GM18508 (cell line): ENCODE measurements at regions not wholly inside any gene's neighbourhood (a gene's known extent, or its start where the extent isn't known, plus 50 kb on each side); places are given as distances from the start of the nearest gene placed in this dataset.

Experiments used
- ATAC-seq: cut with Tn5 transposase; IDR thresholded peaks from one replicate; pipeline ENCODE4 v1.9.1; 2021; ENCODE audit warnings: moderate number of reproducible peaks; ENCODE audit not compliant: insufficient read depth, unreplicated experiment

DNA sequence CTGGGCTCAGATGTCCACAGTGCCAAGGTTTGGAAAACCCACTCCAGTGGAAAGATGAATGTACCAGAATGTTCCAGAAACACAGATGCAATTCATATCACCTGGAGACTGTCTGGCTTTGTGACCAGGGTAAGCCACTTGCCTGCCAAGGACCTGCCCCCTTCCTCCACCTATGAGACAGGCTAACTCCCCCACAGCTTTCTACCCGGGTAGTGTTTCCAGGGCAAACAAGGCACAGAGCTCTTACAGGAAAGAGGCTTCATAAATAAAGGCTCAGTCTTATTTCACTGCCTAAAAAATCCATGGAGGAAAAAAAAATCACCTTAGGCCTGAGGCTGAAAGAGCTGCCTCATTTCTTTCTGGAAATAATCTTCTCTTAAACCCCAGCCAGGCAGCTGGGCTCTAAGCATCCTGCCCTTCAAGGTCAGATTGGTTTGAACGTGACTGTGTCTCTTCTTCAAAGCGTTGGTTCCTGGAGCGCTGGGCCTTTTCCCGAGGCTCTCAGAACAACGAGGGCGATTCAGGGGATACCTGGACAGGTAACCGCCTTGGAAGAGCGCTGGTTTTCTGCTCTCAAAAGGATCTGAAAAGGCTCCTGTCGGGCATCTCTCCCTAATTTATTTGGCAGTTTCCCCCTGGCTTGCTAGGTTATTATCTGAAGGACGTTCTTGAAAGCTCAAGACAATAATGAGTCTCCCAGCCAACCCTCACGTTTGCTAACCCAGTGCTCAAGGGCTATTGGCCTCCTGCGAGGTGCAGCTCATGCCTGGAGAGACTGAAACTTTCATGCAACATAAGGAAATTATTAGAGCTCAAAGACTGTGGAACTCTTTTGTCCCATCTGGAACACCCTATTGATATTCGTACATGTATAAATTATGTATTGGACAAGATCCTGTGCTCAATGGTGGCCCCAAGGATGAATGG is 199.2 kb upstream of the PMEPA1 start:
- ATAC-seq = no peak

GRCh38 chr20:57908226-57908625 is 198.4 kb upstream of the PMEPA1 start:
- no peak for ATAC-seq

GRCh38 chr20:57907131-57908000 is 197.6 kb upstream of the PMEPA1 start:
- ATAC-seq = no peak

- no peak for ATAC-seq
These were observed 195.6 kb upstream of the PMEPA1 start for GRCh38 chr20:57905448-57905847.

DNA sequence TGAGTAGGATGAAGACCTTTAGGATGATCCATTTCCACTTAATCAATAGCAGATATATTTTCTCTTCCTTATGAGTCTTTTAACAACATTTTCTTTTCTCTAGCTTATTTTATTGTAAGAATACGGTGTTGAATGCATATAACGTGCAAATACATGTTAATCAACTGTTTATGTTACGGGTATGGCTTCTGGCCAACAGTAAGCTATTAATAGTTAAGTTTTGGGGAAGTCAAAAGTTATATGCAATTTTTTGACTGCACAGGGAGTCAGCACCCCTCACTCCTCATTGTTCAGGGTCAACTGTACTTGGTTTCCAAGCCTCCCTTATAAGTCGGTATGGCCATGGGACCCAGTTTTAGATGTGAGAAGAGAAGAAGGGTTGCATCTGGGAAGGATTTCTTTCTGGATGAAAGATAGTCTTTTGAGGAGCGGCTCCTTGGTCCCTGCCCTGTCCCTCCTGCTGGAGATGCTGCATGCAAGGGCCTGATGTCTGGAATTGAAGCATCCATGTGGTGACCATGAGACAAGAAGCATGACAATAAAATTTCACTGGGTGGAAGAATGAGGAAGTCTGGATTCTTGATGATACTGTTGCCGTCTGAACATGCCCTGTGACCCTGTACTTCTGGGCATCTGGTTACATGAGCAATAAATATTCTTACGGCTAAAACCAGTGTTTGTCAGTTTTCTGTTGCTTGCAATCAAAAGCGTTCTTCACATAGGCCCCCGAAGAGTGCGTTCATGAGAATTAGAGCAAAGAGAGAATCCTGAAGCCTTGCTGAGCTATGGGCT is 194.7 kb upstream of the PMEPA1 start:
- no peak for ATAC-seq

DNA sequence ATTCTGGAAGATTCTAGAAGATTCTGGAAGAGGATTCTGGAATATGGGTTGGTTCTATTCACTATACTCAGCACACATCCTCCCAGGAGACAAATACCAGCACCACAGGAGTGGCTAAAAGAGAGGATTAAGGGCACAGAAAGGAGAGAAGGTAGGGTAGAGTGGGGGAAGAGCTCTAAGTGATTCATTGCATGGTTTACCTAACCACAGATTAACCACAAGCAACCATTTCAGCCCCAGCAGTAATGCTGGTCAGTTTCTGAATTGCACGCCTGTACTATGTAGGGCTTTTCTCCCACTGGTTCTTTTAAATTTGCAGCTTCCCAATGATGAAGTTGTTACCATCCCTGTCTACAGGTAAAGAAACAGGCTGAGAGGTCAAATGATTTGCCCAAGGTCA is 192.7 kb upstream of the PMEPA1 start:
- peak; percentile 77 for ATAC-seq

- no peak for ATAC-seq
These were observed 191.7 kb upstream of the PMEPA1 start for GRCh38 chr20:57901526-57901925.

DNA sequence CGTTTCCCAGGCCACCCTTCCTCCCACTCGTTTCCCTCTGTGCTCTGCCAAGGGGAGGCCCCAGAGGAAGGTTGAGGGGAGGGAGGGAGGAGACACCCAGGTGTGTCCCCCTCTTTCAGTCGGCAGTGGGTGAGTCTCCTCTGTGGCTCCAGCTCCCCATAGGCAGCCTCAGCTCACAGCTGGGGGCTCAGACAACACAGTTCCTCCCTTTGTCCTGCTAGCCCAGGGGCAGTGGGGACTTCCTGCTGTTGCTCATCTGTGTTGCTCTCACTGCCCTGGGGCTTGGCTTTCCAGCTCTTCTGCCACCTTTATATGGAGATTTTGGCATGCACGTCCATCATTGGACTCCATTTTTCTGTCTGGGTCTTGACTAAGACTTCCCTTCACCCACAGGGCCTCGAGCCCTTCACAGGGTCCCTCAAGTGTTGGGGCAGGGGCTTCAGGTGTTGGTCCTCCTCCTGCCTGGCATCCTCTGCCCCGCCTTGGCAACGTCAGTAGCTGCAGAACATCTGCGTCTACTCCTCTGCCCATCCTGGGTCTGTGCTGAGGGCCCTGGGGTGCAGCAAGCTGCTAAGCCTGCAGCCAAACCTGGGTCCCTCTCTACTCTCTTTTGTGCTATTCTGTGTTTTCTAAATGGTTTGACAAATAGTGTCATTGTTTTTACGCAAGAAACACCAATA is 190.6 kb upstream of the PMEPA1 start:
- ATAC-seq = no peak

DNA sequence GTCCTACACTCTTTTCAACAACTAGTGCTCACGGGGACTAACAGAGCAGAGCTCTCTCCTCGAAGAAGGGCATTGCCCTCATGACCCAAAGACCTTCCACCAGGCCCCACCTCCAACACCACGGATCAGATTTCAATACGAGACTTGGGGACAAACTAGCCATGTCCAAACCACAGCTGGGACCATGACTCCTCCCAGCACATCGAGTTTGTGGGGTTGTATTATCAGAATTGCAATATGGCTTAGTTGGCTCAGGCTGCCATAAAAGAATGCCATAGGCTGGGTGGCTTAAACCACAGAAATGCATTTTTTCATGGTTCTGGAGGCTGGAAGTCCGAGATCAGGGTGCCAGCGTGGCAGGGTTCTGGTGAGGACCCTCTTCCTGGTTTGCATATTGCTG is 189.7 kb upstream of the PMEPA1 start:
- no peak for ATAC-seq

GRCh38 chr20:57898332-57898731 is 188.5 kb upstream of the PMEPA1 start:
- ATAC-seq = no peak

DNA sequence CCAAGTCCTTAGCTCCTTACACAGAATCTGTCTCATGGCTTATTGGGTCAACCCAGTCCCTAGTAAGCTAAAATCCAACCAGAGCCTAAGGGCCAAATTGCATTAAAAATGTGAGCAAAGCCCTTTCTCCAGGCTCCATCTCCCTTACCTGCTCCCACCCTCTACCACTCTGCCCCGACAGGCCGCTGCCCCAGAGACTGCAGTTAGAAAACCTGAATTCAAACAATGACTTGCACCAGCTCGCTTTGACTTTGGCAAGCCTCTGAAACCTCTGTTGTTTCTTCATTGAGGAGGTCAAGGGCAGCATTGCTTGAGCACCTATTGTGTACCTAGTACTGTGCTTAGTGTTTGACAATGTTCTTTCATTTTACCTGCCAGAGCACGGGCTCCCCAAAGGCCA is 188.1 kb upstream of the PMEPA1 start:
- no peak for ATAC-seq

DNA sequence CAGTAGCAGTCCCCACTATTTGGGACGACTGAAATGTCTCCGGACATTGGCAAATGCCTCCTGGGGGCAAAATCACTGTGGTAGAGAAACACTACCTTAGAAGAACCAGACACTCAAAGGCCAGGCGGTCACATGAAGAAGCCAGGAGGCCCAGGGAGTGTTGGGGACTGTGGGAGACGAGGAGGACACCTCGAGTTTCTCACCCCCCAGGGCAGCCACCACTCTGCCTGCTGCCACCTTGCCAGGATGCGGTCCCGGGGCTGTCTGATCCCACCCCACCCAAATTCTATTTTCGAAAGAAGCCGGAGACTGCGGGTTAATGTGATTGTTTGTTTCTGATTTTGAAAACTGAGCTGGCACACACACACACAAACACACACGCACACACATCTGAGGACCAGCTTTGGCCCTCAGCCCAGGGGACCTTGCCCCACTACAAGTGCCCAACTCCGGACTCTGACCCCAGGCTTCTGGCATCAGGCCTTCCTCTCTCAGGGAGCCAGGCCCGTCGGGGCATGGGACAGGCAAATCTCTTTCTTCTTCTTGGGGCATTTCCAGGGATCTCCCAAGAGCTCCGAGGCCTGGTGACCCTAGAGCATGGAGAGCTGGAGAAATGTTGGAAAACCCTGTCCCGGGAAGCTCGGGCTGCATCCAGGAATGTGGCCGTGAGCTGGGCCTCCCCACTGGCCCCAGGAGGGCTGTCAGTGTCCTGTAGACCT is 187.5 kb upstream of the PMEPA1 start:
- no peak for ATAC-seq

DNA sequence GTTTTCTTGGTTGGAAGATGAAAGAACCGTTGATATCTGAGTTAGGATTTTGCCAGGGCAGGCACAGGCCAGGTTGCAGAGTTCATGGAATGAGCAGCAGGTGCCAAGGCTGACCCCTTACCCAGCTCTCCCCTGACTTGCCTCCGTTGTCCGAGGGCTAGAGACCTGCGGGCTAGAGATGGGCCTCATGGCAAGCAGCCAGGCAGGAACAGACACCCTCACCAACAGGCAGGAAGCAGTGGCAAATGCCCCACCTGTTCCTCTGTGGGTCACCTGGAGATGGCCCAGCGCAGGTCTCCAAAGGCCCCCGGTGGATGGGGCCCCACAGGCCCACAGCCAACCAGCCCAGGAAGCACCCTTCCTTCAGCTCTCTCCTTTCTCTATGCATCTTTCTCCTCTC is 186.7 kb upstream of the PMEPA1 start:
- ATAC-seq = no peak

DNA sequence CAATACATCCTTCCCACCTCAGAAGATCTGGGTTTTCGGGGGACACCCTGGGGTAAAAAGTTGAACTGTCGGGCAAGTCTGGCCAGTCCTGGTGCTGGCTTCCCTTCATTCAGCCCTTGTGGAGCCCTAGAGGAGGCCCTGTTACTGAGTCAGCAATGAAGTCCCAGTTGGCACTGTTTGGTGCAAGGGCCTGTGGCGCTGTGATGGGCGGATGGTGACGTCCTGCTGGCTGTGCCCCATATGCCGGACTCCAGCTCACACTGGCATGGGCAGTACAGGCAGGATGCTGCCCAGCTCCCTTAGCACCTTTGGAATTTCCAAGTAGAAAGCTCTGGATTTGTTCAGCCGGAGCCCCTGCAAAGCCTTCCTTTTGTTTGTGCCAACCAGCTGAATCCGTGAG is 186.2 kb upstream of the PMEPA1 start:
- ATAC-seq = no peak

DNA sequence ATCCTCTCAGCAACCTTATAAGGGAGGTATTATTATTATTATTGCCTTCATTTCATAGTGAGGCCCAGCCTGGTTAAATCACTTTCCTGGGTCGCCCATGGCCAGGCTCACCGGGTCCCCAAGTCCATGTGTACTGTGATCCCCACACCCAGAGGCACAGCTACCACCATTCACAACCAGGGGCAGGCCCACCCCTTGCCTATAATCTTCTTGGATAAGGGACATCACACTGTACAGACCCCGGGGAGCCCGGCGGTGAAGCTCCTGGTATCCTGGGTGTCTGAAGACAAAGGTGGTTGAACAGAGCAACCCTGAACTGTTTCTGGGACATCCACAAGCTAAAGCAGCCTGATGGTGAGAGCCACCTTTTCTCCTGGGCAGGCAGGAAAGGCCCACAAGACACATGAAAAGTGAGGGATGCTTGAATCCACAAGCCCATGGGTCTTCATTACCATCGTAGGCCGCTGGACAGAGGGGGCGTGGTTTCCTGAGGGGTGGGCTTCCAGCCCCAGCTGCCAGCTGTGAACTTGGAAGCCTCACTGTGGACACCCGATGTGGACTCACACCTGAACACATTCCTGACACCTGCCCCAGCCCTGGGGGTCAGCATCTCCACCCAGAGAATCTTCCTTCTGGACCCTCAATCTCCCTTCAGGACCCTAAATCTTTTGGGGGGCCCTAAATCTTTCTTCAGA is 185.5 kb upstream of the PMEPA1 start:
- ATAC-seq = no peak

DNA sequence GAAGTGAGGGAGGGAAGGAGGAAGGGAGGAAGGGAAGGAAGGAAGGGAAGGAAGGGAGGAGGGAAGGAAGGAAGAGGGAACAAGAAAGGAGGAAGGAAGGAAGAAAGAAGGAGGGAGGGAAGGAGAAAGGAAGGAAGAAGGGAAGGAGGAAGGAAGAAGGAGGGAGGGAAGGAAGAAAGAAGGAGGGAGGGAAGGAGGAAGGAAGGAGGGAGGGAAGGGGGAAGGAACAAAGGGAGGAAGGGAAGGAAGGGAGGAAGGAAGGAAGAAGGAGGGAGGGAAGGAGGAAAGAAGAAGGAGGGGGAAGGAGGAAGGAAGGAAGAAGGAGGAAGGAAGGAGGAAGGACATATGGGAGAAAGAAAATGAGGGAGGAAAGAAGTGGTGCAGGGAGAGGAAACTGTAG is 184.7 kb upstream of the PMEPA1 start:
- ATAC-seq = no peak

DNA sequence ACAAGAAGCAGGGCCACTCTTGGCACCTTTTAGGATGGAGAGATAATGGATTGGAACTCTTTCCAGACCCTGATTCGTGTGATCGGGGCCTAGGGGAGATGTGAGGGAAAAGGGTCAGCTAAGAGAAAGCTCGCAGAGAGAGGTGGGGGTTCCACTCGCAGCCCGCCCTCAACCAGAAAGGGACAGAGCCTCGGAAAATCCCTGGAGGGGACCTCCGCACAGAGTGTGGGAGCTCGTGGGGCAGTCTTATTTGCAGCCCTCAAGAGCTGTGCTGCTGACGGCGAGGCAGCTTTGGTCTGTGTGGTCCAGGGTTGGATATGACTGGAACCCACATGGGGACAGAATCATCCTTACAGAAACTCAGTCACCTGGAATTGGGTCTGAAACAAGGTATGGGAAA is 184.3 kb upstream of the PMEPA1 start:
- no peak for ATAC-seq

GRCh38 chr20:57893366-57893999 is 183.7 kb upstream of the PMEPA1 start:
- ATAC-seq = no peak
